ENCODE measurements at regions not wholly inside any gene's neighbourhood (a gene's known extent, or its start where the extent isn't known, plus 50 kb on each side); places are given as distances from the start of the nearest gene placed in this dataset.

DNA sequence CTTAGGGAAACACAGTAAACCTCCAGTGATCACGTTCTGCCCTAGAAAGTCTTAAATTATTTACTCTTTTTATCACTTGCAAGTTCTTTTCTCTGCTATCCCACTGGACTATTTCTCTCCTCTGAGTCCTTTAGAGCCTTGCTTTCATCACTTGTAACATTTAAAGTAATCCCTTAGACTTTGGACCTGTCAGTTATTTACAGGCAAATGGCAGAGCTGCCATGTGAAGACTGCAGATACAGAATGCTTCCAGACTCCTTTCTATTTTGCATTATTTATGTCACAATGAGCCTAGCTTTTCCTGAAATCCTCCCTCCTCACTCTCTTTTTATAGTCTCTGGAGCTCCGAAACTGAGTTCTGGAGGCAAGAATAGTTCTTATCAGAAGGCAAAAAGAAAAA, 325.6 kb upstream of the TRIB2 start:
- TF ChIP-seq, protein P1, sequence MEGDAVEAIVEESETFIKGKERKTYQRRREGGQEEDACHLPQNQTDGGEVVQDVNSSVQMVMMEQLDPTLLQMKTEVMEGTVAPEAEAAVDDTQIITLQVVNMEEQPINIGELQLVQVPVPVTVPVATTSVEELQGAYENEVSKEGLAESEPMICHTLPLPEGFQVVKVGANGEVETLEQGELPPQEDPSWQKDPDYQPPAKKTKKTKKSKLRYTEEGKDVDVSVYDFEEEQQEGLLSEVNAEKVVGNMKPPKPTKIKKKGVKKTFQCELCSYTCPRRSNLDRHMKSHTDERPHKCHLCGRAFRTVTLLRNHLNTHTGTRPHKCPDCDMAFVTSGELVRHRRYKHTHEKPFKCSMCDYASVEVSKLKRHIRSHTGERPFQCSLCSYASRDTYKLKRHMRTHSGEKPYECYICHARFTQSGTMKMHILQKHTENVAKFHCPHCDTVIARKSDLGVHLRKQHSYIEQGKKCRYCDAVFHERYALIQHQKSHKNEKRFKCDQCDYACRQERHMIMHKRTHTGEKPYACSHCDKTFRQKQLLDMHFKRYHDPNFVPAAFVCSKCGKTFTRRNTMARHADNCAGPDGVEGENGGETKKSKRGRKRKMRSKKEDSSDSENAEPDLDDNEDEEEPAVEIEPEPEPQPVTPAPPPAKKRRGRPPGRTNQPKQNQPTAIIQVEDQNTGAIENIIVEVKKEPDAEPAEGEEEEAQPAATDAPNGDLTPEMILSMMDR (IDR thresholded peaks at IDR 0.05; ENCODE audit: low read depth, low read length) = no peak
- TF ChIP-seq POLR2A (IDR thresholded peaks at IDR 0.05; ENCODE audit: extremely low read depth, insufficient read length) = no peak
- TF ChIP-seq, protein P2, sequence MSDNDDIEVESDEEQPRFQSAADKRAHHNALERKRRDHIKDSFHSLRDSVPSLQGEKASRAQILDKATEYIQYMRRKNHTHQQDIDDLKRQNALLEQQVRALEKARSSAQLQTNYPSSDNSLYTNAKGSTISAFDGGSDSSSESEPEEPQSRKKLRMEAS (IDR thresholded peaks at IDR 0.05; ENCODE audit: low read depth, low read length) = no peak
- TF ChIP-seq MYC (IDR thresholded peaks at IDR 0.05; ENCODE audit: low read depth, low read length) = no peak
